NCI-H1105 treated with DMSO at 0.1 percent for 48 hours (cell line): ENCODE measurements at regions not wholly inside any gene's neighbourhood (a gene's known extent, or its start where the extent isn't known, plus 50 kb on each side); places are given as distances from the start of the nearest gene placed in this dataset.
"Not testable (repeated sequence)": the region's sequence is repeated elsewhere in the genome, so short reads cannot be mapped to it uniquely, and the experiment has no call there.

ENCODE experiments used
- DNase-seq: peaks from one replicate; lab custom pipeline; 2025; lab: John Stamatoyannopoulos, UW

DNA sequence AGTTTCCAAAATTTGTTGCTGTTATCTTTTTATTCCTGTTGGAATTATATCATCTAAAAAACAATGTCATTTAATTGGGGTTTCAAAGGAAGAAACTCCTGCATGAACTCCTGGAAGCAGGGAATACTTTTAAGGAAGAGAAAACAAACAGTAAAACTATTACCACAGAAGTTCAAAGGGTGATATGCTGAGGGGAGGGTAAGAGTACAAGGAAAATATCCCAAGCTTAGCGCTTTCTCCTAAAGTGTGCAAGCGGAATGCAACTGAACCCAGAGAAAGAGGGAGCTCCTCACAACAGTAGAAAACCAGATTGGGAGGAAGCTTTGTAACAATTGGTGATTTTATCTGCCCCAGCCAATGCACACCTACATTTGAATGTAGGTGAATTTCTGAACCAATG lies 175.1 kb downstream of the NUFIP1 start:
- DNase-seq = no peak

DNA sequence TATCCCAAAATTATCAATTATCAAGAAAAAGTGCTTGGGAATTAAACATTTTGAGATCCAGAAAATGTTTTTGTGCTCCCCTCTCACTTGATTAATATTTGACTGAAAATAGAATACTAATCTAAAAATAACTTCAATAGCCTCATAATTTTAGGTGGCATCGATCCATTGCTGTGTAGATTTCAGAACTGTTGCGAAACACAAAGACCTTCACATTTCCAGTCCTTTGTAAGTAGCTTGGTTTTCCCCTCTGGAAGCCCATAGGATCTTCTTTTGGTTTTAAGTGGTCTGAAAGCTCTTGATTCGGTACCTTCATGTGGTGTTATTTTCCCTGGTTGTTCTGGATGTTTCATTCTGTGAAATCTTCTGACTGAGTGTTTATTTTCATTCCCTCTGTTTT lies 176.5 kb downstream of the NUFIP1 start:
- DNase-seq = no peak

DNA sequence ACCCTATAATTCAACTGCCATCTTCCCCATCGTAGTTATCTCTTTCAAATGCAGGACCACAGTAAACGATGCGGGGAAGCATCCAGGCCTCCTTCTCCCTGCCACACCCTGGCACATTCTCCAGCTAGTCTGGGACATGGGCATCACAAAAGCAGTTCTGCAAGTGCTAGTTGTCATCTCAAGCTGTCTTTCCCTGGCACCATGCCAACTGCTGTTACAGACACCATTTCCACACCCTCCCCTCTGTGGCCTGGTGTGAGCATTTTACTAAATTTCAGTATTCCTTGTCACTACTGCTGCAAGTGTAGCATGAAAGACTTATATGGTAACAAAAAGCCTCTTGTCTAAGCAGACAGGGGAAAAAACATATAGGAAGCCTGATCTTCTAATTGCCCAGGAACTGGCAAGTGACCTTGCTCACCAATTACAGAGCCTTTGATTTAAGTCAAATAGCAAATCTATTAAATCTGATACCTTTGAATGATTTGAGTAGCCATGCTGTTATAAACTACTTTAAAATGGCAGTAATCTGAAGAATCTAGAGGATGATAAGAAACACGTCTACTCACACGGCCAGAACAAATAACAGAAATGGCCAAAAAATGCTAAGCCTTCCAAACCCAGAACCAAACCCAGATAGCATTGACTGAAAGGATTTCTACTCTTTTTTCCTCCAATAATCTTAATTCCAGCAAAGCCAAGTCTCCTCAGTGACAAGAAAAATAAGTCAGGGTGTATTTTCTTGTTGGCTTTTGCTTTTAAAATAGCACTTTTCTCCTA lies 179.0 kb downstream of the NUFIP1 start:
- DNase-seq = peak; percentile 21

DNA sequence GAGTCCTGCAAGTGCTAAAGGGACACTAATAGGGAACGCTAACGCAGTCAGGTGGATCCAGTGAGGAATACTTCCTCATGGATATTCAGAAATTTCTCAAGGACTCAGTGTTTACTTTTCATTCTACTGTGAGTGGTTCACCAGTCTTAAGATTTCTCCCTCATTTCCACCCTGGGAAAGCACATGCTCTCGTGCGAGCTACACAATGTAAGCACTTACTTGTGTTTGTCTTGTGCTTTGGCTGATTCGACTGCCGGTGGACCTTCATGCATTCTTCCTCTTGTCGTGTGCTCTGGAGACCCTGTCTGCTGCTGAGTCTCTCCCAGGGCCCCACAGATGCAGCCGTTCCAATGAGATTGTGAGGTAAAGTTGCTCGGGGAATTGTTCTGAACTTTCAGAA lies 180.1 kb downstream of the NUFIP1 start:
- no peak for DNase-seq

DNA sequence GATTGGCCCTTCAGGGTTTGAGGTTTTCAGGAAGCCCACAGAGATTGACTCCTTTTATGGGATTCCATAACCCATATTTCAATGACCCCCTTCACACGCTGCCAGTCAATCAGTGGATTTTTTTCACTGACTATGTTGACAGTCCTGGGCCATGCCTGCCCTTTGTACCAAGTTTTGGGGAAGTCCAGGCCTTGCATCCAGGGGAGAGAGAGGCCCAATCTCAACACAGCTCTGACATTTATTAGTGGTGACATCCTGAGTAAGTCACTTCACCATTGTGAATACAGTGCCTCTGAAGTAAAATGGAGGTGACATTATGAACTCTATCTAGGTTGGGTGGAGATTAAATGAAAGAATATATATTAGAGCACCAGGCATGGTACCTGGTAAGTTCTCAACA lies 181.1 kb downstream of the NUFIP1 start:
- no peak for DNase-seq

DNA sequence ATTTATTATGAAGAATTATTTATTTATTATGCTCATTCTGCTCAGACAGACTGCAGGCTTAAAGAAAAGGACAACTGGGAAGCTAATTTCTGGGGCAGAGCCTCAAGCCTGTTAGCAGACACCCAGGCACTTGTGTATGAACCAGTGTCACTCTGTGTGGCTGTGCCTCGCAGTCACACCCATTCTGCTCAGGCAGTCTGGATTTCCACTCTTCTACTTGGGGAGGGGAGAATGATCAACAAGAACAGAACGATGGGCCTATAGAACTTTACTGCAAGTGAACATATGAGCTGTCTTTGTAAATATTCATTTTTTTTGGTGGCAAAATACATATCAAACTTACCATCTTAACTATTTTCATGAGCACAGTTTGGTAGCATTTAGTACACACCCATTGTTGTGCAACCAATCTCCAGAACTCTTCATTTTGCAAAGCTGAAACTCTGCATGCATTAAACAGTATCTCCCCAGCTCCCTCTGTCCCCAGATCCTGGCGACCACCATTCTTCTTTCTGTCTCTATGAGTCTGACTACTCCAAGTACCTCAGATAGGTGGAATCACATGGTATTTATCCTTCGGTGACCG lies 181.7 kb downstream of the NUFIP1 start:
- no peak for DNase-seq

DNA sequence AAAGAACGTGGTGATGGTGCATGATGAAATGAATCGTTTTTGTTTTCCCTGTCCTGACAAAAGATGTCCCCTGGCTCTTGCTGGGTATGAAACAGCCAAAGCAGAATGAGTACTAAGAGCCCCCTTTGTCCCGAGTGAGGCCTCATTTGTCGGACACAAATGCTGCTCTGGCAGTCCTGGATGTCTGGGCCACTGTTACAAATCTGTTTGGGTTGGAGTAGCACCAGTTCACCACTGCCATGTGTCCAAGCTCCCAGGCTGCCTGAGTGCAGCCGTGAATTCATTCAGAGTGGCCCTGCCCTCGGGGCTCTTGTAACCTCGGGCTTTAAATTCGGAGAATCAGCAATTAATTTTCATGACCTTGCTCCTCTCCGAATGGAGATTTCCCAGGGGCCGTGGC lies 182.4 kb downstream of the NUFIP1 start:
- no peak for DNase-seq

DNA sequence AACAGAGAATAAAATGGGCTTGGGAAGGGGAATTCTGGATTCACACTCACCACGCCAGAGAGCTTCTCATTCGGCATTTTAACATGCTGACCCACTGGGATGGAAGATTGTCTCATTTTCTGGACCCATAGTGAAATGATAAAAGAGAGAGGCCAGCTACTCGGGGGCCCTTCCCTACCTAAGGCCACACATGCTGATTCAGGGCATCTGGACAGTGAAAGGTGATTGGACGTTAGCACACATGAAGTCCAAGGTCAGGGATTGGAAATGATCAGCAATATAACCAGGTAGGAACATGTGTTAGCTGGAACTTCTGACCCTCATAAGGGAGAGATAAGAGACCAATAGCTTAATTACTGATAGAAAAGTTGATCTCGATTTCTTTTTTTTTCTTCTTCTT lies 183.7 kb downstream of the NUFIP1 start:
- DNase-seq = no peak

DNA sequence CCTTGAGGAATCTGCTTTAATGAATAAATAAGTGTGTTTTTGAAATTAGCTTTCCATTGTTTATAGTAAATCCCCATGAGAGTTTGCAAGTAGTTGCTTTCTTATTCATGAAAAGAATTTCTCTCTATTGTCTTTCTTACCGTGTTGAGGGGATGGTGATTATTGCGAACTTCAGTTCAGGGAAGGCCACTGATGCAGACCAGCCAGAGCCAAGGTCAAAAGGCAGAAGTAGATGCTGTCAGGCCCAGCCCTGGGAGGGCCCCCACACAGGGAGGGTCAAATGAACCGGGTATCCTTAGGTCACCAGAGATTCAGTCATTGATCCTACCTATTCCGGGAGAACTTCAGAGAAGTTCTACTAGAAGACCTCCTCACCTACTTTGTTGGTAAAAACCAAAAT lies 185.9 kb downstream of the NUFIP1 start:
- DNase-seq = no peak

DNA sequence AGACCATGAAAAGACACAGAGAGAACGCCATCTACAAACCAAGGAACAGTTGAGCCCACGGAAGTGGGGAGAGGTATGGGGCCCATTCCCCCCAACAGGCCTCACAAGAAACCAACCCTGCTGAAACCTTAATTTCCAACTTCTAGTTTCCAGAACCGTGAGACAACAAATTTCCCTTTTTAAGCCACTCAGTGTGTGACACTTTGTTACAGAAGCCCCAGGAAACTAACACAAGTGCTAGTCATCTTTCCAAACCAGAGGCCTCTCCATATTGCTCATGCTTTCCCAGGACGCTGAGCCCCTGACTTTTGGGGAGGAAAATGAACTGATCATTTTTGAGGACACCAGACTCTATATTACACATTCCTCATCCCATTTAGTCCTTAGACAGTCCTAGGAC lies 186.8 kb downstream of the NUFIP1 start:
- DNase-seq = no peak

DNA sequence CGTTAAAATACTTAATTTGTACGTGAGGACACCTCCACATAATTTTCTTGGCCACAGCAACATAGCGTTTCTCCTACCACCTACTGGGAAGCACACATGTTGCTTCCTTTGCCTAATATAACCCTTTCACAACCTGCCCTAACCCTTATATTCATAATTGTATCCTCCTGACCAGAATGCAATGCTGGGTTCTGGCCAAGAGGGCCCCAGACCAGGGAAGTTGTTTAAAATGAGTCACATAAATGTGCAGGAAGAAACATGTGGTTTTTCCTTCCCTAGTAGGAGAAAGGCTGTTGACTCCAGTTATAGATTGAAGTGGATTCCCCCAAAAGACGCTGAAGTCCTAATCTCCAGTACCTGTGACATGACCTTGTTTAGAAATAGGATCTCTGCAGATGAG lies 187.3 kb downstream of the NUFIP1 start:
- DNase-seq = no peak

DNA sequence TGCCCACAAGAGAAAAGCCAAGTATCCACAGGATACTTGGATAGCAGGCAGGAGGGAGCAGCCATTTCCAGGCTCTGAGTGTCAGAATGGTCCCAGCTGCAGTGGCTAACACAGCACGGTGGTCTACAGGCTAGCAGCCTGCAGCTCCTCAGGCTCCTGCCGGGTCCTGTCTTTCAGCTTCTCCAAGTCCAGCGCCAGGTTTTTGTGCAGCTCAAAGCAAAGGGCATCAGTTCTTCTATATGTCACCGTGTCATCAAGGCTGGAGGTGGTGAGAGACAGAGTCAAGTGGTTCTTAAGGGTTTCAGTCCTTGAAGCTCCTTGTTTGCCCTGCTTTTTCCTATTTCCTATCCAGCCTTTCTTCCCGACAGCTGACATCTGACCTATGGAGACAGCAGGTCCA lies 188.6 kb downstream of the NUFIP1 start:
- no peak for DNase-seq

DNA sequence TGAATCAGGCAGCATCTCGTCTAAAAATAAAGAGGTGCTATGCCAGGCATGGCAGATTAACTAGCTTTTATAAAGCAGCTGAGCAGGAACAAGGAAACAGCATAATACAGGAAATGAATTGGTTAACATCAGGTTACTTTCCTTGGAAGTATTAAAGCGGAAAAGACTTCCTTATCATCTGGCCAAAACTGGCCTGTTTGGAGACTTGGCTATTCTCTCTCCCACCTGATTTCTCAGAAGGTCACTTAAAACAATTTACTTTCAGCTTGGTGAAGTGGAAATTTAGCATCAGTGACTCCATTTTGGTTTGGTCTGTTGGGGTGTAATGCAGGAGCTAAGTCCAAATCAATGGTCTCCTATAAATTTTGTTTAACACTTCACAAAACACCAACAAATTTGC lies 191.6 kb downstream of the NUFIP1 start:
- no peak for DNase-seq

DNA sequence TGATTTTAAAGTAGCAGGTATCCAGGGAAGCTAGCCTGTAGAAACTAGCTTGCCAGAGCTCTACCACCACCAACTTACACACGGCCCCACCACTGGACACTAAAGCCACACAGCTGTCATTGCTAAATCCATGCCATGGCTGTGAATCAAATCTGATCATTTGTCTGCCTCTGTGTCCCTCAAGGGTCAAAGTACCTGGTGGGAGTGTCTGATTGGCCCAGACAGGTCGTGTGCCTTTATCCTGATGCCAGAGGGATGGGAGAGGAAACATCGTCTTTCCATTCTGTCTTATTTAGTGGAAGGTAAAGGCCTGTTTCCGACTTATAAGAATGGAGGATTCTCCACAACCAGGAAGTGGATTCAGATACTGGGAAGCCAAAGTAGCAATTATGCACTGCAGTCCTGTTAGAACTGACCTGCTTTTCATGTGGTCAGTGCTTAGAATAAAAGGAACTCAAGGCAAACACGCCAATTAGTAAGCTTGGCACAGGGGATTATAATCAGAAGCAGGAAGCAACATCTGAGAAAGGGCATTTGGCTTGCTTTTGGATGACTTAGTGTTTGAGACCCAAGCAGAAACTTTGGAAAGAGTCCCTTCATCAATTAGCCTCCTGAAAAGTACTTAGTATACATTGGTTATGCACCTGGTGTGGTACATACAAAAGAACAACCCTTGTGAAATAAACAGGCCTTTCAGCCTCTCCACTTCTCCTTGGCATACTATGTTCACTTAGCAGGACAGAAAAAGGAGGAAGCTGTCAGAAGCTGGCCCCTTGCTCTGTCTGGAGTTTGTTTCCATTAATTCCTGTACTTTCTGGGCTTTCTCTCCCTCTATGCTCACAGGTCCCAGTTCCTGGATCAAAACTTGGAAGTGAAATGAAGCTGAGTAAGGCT lies 192.4 kb downstream of the NUFIP1 start:
- DNase-seq = no peak

DNA sequence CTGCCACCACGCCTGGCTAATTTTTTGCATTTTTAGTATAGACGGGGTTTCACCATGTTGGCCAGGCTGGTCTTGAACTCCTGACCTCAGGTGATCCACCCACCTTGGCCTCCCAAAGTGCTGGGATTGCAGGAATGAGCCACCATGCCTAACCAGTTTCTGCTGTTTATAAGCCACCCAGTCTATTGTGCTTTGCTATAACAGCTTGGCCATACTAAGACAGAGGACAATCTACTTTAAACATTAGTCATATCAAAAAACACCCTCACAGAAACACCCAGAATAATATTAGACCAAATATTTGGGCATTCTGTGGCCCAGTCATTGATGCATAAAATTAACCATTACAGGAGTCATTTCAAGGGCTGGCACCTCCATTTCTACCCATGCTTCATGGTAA lies 193.2 kb downstream of the NUFIP1 start:
- not testable (repeated sequence) for DNase-seq

DNA sequence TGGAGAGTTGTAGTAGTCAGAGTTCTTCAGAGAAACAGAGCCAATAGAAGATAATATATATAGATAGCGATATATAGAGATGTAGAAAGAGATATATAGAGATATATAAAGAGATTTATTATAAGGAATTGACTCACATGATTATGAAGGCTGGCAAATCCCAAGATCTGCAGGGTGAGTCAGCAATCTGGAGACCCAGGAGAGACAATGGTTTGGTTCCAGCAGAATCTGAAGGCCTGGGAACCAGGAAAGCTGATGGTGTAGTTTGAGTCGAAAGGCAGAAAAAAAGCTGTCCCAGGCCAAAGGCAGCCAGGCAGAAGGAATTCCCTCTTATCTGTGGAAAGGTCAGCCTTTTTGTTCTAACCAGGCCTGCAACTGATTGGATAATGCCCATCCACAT lies 194.1 kb downstream of the NUFIP1 start:
- no peak for DNase-seq

DNA sequence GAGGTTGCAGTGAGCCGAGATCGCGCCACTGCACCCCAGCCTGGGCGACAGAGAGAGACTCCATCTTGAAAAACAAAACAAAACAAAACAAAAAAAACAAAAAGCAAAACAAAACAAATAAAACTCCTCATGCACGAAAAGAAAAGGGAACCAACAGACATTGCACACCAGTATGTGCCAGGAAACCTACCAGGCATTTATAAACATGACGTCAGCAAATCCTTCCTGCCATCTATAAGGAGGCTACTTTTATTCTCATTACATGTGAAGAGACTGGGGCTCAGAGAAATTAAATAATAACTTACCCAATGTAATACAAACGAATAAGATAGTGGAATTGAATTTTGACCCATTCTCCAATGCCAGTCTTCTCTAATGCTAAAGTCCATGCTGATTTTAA lies 197.2 kb downstream of the NUFIP1 start:
- no peak for DNase-seq

DNA sequence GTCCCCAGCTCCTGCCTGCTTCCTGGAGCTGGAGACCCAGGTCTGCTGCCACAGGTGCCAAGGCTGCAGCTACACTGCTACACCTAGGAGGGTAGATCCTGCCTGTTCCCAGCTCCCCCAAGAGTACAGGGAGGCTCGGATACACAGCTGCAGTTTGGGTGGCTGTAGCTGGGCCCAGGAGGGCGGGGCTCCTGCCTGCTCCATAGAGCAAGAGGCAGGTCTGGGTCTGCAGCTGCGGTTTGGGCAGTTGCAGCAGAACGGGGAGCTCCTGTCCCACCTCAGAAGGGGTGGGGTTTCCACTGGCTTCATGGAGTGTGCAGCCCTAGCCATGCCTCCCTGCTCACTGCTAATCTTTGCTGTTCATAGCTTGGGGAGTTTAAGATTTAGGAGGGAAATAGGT lies 199.0 kb downstream of the NUFIP1 start:
- DNase-seq = no peak

DNA sequence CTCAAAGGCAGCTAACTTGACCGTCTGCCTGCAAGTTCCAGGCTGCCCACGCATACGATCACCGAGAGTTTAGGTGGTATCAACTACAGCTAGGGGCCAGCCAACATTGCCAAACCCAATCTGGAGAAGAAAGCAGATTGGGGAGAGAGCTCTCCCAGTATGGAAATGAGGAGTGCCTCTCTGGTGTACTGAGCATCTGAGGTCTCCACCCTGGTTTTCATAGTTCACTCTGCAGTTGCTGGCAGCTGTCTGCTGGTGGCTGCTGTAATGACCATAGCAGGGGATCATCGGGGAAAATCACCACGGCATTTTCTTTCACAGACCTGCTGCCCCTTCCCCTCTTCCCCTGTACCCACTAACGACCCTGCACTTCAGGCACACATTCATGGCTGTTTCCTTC lies 201.7 kb downstream of the NUFIP1 start:
- no peak for DNase-seq

DNA sequence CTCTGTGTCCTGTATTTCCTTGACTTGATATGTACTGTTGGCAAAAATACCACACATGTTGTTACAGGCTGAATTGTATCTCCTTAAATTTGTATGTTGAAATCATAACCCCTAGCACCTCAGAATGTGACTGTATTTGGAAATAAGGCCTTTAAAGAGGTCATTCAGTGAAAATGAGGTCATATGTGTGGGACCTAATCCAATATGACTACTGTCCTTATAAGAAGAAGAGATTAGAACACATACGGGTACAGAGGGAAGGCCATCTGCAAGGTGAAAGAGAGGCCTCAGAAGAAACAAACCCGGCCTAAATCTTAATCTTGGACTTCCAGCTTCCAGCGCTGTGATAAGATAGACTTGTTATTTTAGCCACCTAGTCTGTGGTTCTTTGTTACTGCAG lies 202.5 kb downstream of the NUFIP1 start:
- no peak for DNase-seq

DNA sequence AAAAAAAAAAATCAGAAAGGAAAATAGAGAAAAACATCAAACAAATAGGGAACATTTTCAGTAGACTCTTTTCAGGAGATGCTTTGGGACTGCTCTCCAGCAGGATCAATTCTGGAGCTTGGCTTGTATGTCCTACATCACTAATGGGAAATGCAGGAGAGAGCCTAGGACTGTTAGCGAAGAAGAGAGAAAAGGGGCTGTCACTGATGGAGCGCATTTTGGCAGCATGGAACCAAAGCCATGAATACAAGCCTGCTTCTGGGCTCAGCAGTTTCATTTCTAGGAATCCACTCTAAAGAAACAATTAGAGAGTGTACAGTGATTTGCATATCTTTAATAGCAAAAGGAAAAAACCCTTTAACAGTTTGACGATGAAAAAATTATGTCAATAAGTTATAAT lies 203.9 kb downstream of the NUFIP1 start:
- no peak for DNase-seq

DNA sequence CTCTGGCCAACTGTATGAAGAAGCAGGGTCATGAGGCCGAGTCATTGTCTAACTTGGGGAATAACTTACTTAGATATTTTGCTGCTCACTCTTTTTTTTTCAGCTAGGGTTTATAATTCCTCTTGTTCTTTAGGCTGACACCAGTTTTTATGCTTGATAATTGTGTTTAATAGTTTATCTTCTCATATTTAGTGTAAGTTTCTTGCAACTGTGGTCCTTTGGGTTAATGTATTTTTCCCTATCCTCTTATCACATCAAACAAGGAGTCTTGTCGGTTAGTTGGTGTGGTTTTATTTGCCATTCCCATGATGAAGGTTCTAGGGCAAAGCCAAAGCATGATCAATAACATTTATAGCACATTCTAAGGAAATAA lies 204.6 kb downstream of the NUFIP1 start:
- DNase-seq = no peak
